HG03066 (cell line): ENCODE measurements at regions not wholly inside any gene's neighbourhood (a gene's known extent, or its start where the extent isn't known, plus 50 kb on each side); places are given as distances from the start of the nearest gene placed in this dataset.
"Not testable (repeated sequence)": the region's sequence is repeated elsewhere in the genome, so short reads cannot be mapped to it uniquely, and the experiment has no call there.

Experiments used
- ATAC-seq: cut with Tn5 transposase; IDR thresholded peaks from one replicate; pipeline ENCODE4 v1.9.1; 2021; ENCODE audit warnings: low read depth; ENCODE audit not compliant: unreplicated experiment

GRCh38 chr6:113211170-113211569 lies 646.0 kb upstream of the MARCKS start:
- no peak for ATAC-seq

GRCh38 chr6:113219783-113220182 lies 637.4 kb upstream of the MARCKS start:
- ATAC-seq, result no peak

- ATAC-seq, result no peak
Observed at GRCh38 chr6:113220832-113221231, 636.3 kb upstream of the MARCKS start.

GRCh38 chr6:113221850-113222249 lies 635.3 kb upstream of the MARCKS start:
- ATAC-seq, result no peak

- ATAC-seq, result no peak
Observed at GRCh38 chr6:113246186-113246585, 611.0 kb upstream of the MARCKS start.

- no peak for ATAC-seq
Observed at GRCh38 chr6:113248532-113248931, 608.6 kb upstream of the MARCKS start.

GRCh38 chr6:113254194-113254593 lies 603.0 kb upstream of the MARCKS start:
- ATAC-seq, result not testable (repeated sequence)

GRCh38 chr6:113258771-113259170 lies 598.4 kb upstream of the MARCKS start:
- no peak for ATAC-seq

- ATAC-seq, result no peak
Observed at GRCh38 chr6:113271437-113271836, 585.7 kb upstream of the MARCKS start.

GRCh38 chr6:113276601-113277000 lies 580.5 kb upstream of the MARCKS start:
- ATAC-seq, result no peak

GRCh38 chr6:113277111-113277510 lies 580.0 kb upstream of the MARCKS start:
- ATAC-seq, result no peak

- ATAC-seq, result no peak
Observed at GRCh38 chr6:113281014-113281413, 576.1 kb upstream of the MARCKS start.

- no peak for ATAC-seq
Observed at GRCh38 chr6:113281431-113281830, 575.7 kb upstream of the MARCKS start.

- no peak for ATAC-seq
Observed at GRCh38 chr6:113287396-113287795, 569.7 kb upstream of the MARCKS start.

- no peak for ATAC-seq
Observed at GRCh38 chr6:113288409-113288808, 568.7 kb upstream of the MARCKS start.

GRCh38 chr6:113289166-113289565 lies 568.0 kb upstream of the MARCKS start:
- no peak for ATAC-seq

- ATAC-seq, result no peak
Observed at GRCh38 chr6:113290684-113291083, 566.5 kb upstream of the MARCKS start.

- ATAC-seq, result no peak
Observed at GRCh38 chr6:113291751-113292445, 565.2 kb upstream of the MARCKS start.

- peak; percentile 83 for ATAC-seq
Observed at GRCh38 chr6:113292646-113293422, 564.3 kb upstream of the MARCKS start.

GRCh38 chr6:113293423-113293740 lies 563.8 kb upstream of the MARCKS start:
- no peak for ATAC-seq

GRCh38 chr6:113299531-113299930 lies 557.6 kb upstream of the MARCKS start:
- ATAC-seq, result no peak

- ATAC-seq, result no peak
Observed at GRCh38 chr6:113301651-113302050, 555.5 kb upstream of the MARCKS start.
